ENCODE measurements at regions not wholly inside any gene's neighbourhood (a gene's known extent, or its start where the extent isn't known, plus 50 kb on each side); places are given as distances from the start of the nearest gene placed in this dataset.
A peak's percentile ranks its signal among the peaks of the same experiment; 100 is the strongest.

GRCh38 chr6:139941826-139942225 is 567.4 kb upstream of the CITED2 start:
- H3K27me3 ChIP-seq (replicated peaks; ENCODE audit: insufficient read depth): no peaks in the 10 kb centered on the region
- H3K4me1 ChIP-seq (ENCODE audit: insufficient read depth): peaks cover 17% of the 10 kb centered on the region
- TF ChIP-seq EZH2phosphoT487 (IDR thresholded peaks at IDR 0.05; ENCODE audit: insufficient read depth, low read depth) (no peak), EZH2 (IDR thresholded peaks at IDR 0.05; ENCODE audit: insufficient read depth, poor library complexity, severe bottlenecking) (no peak)
- no peaks in the 10 kb centered on the region for H3K9me2 ChIP-seq (ENCODE audit: insufficient read depth)
- H3K9me3 ChIP-seq (ENCODE audit: low read depth): no peaks in the 10 kb centered on the region
- no peak overlapping the region for H3K27ac ChIP-seq
- 64 to 73% methylated on average over 3 of the region's 3 CpGs for WGBS, 2 experiments (ENCODE audit: low coverage in 1 of 2, low lambda C conversion rate in 2 of 2, missing lambda C conversion rate in 2 of 2)
- no peak overlapping the region for H3K4me3 ChIP-seq
- no peaks in the 10 kb centered on the region for H3K79me2 ChIP-seq (ENCODE audit: insufficient read depth)
- in situ Hi-C loops (cut with MboI): no loop called here
- no peaks in the 10 kb centered on the region for H3K36me3 ChIP-seq (ENCODE audit: low read depth)
- H3K9ac ChIP-seq: no peak overlapping the region
- peak overlapping the region; percentile 44 for H2AFZ ChIP-seq
- H3F3A ChIP-seq (ENCODE audit: insufficient read depth): peaks cover 16% of the 10 kb centered on the region
- H3K4me2 ChIP-seq (ENCODE audit: unreplicated experiment): no peak overlapping the region
- no peak for DNase-seq
- no peaks in the 10 kb centered on the region for H4K20me1 ChIP-seq (ENCODE audit: insufficient read depth)

- no peaks in the 10 kb centered on the region for H3K36me3 ChIP-seq (ENCODE audit: low read depth)
- peak overlapping the region; percentile 44 for H2AFZ ChIP-seq
- no peaks in the 10 kb centered on the region for H3K9me2 ChIP-seq (ENCODE audit: insufficient read depth)
- no peak overlapping the region for H3K4me2 ChIP-seq (ENCODE audit: unreplicated experiment)
- DNase-seq: no peak
- no peaks in the 10 kb centered on the region for H3K27me3 ChIP-seq (replicated peaks; ENCODE audit: insufficient read depth)
- no peak overlapping the region for H3K4me3 ChIP-seq
- WGBS, 2 experiments (ENCODE audit: low coverage in 1 of 2, low lambda C conversion rate in 2 of 2, missing lambda C conversion rate in 2 of 2): 76 to 77% methylated on average over 8 of the region's 8 CpGs
- H3K79me2 ChIP-seq (ENCODE audit: insufficient read depth): no peaks in the 10 kb centered on the region
- H4K20me1 ChIP-seq (ENCODE audit: insufficient read depth): no peaks in the 10 kb centered on the region
- no peaks in the 10 kb centered on the region for H3K9me3 ChIP-seq (ENCODE audit: low read depth)
- H3K4me1 ChIP-seq (ENCODE audit: insufficient read depth): peaks cover 17% of the 10 kb centered on the region
- H3K27ac ChIP-seq: no peak overlapping the region
- peaks cover 16% of the 10 kb centered on the region for H3F3A ChIP-seq (ENCODE audit: insufficient read depth)
- TF ChIP-seq EZH2 (IDR thresholded peaks at IDR 0.05; ENCODE audit: insufficient read depth, poor library complexity, severe bottlenecking) (no peak), EZH2phosphoT487 (IDR thresholded peaks at IDR 0.05; ENCODE audit: insufficient read depth, low read depth) (no peak)
- no peak overlapping the region for H3K9ac ChIP-seq
- in situ Hi-C loops (cut with MboI): no loop called here
These were observed 566.6 kb upstream of the CITED2 start for GRCh38 chr6:139940741-139941729.

- in situ Hi-C loops (cut with MboI): no loop called here
- TF ChIP-seq EZH2phosphoT487 (IDR thresholded peaks at IDR 0.05; ENCODE audit: insufficient read depth, low read depth) (no peak), EZH2 (IDR thresholded peaks at IDR 0.05; ENCODE audit: insufficient read depth, poor library complexity, severe bottlenecking) (no peak)
- H3K9me2 ChIP-seq (ENCODE audit: insufficient read depth): no peaks in the 10 kb centered on the region
- no peak overlapping the region for H3K27ac ChIP-seq
- no peaks in the 10 kb centered on the region for H3K36me3 ChIP-seq (ENCODE audit: low read depth)
- whole genome bisulfite sequencing, 2 experiments (ENCODE audit: low coverage in 1 of 2, low lambda C conversion rate in 2 of 2, missing lambda C conversion rate in 2 of 2): 91 to 96% methylated on average over 2 of the region's 2 CpGs
- no peak overlapping the region for H3K4me3 ChIP-seq
- H2AFZ ChIP-seq: peak overlapping the region; percentile 35
- no peaks in the 10 kb centered on the region for H4K20me1 ChIP-seq (ENCODE audit: insufficient read depth)
- H3K4me1 ChIP-seq (ENCODE audit: insufficient read depth): peaks cover 17% of the 10 kb centered on the region
- H3K4me2 ChIP-seq (ENCODE audit: unreplicated experiment): no peak overlapping the region
- no peaks in the 10 kb centered on the region for H3K9me3 ChIP-seq (ENCODE audit: low read depth)
- no peaks in the 10 kb centered on the region for H3K27me3 ChIP-seq (replicated peaks; ENCODE audit: insufficient read depth)
- H3K79me2 ChIP-seq (ENCODE audit: insufficient read depth): no peaks in the 10 kb centered on the region
- H3F3A ChIP-seq (ENCODE audit: insufficient read depth): peaks cover 16% of the 10 kb centered on the region
- H3K9ac ChIP-seq: no peak overlapping the region
- DNase-seq: no peak
These were observed 564.9 kb upstream of the CITED2 start for GRCh38 chr6:139939189-139939979.

GRCh38 chr6:139932671-139933070 is 558.2 kb upstream of the CITED2 start:
- no peak overlapping the region for H3K4me2 ChIP-seq (ENCODE audit: unreplicated experiment)
- no peak for DNase-seq
- H3K9me2 ChIP-seq (ENCODE audit: insufficient read depth): no peaks in the 10 kb centered on the region
- no peak overlapping the region for H3K27ac ChIP-seq
- H3K79me2 ChIP-seq (ENCODE audit: insufficient read depth): no peaks in the 10 kb centered on the region
- H3F3A ChIP-seq (ENCODE audit: insufficient read depth): no peaks in the 10 kb centered on the region
- no peaks in the 10 kb centered on the region for H4K20me1 ChIP-seq (ENCODE audit: insufficient read depth)
- WGBS, 2 experiments (ENCODE audit: low coverage in 1 of 2, low lambda C conversion rate in 2 of 2, missing lambda C conversion rate in 2 of 2): 65 to 75% methylated on average over 3 of the region's 3 CpGs
- no peaks in the 10 kb centered on the region for H3K27me3 ChIP-seq (replicated peaks; ENCODE audit: insufficient read depth)
- no peak overlapping the region for H2AFZ ChIP-seq
- no peak overlapping the region for H3K9ac ChIP-seq
- H3K36me3 ChIP-seq (ENCODE audit: low read depth): no peaks in the 10 kb centered on the region
- no peaks in the 10 kb centered on the region for H3K9me3 ChIP-seq (ENCODE audit: low read depth)
- H3K4me1 ChIP-seq (ENCODE audit: insufficient read depth): no peaks in the 10 kb centered on the region
- in situ Hi-C loops (cut with MboI): no loop called here
- TF ChIP-seq EZH2 (IDR thresholded peaks at IDR 0.05; ENCODE audit: insufficient read depth, poor library complexity, severe bottlenecking) (no peak), EZH2phosphoT487 (IDR thresholded peaks at IDR 0.05; ENCODE audit: insufficient read depth, low read depth) (no peak)
- H3K4me3 ChIP-seq: no peak overlapping the region

Data from GM23248 (cell line).